Inflammatory macrophage (primary cell): ENCODE measurements at regions not wholly inside any gene's neighbourhood (a gene's known extent, or its start where the extent isn't known, plus 50 kb on each side); places are given as distances from the start of the nearest gene placed in this dataset.

Experiments
- DNase-seq, 2 donors: peaks; one replicate each; pipeline ENCODE4 v3.0.0-alpha.2; 2020 to 2022

- DNase-seq, result no peak
Observed at GRCh38 chr13:86974251-86974994, 696.7 kb upstream of the SLITRK5 start.

GRCh38 chr13:86974995-86975328, 696.2 kb upstream of the SLITRK5 start:
- DNase-seq, result no peak

- DNase-seq, result no peak
Observed at GRCh38 chr13:86976521-86977324, 694.4 kb upstream of the SLITRK5 start.

GRCh38 chr13:86986448-86986847, 684.7 kb upstream of the SLITRK5 start:
- no peak for DNase-seq

GRCh38 chr13:86992251-86992650, 678.9 kb upstream of the SLITRK5 start:
- DNase-seq, result no peak

GRCh38 chr13:87003265-87003664, 667.9 kb upstream of the SLITRK5 start:
- no peak for DNase-seq

- DNase-seq, result no peak
Observed at GRCh38 chr13:87005511-87005910, 665.7 kb upstream of the SLITRK5 start.

- DNase-seq, result no peak
Observed at GRCh38 chr13:87035526-87035925, 635.6 kb upstream of the SLITRK5 start.

- DNase-seq, result no peak
Observed at GRCh38 chr13:87042946-87043345, 628.2 kb upstream of the SLITRK5 start.

- DNase-seq, result no peak
Observed at GRCh38 chr13:87052731-87053130, 618.4 kb upstream of the SLITRK5 start.

- no peak for DNase-seq
Observed at GRCh38 chr13:87057807-87058520, 613.2 kb upstream of the SLITRK5 start.

GRCh38 chr13:87058786-87059329, 612.3 kb upstream of the SLITRK5 start:
- no peak for DNase-seq

GRCh38 chr13:87078947-87079795, 592.0 kb upstream of the SLITRK5 start:
- DNase-seq, result no peak

GRCh38 chr13:87080100-87080779, 590.9 kb upstream of the SLITRK5 start:
- no peak for DNase-seq

GRCh38 chr13:87084192-87084591, 587.0 kb upstream of the SLITRK5 start:
- no peak for DNase-seq

GRCh38 chr13:87087741-87088140, 583.4 kb upstream of the SLITRK5 start:
- DNase-seq, result no peak

GRCh38 chr13:87089391-87089790, 581.8 kb upstream of the SLITRK5 start:
- DNase-seq, result no peak

GRCh38 chr13:87093399-87093798, 577.8 kb upstream of the SLITRK5 start:
- no peak for DNase-seq

GRCh38 chr13:87094646-87095045, 576.5 kb upstream of the SLITRK5 start:
- no peak for DNase-seq

- DNase-seq, result no peak
Observed at GRCh38 chr13:87100431-87100830, 570.7 kb upstream of the SLITRK5 start.

- no peak for DNase-seq
Observed at GRCh38 chr13:87107651-87108050, 563.5 kb upstream of the SLITRK5 start.

- DNase-seq, result no peak
Observed at GRCh38 chr13:87120476-87120875, 550.7 kb upstream of the SLITRK5 start.
